ENCODE measurements at regions not wholly inside any gene's neighbourhood (a gene's known extent, or its start where the extent isn't known, plus 50 kb on each side); places are given as distances from the start of the nearest gene placed in this dataset.

DNA sequence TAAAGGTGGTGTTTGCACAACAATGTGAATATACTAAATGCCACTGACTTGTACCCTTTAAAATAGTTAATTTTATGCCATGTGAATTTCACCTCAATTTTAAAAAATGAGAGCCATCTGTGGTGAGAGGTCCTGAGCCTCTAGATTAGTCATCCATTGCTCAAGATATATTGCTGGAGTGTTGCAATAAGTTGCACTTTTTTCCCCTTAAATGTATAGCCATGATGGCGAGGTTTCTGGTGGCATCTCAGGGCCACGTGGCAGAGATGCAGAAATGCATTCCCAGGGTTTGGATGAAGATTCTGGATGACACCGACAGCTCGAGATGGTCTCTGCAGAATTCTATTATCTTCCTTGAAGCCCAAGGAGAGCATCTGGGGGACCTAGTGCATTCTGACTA lies 153.7 kb downstream of the AACS start:
- TF ChIP-seq POLR2AphosphoS5 (IDR thresholded peaks at IDR 0.05) (no peak), CTCF (IDR thresholded peaks at IDR 0.05 in 8 of 11, conservative IDR thresholded peaks at IDR 0.05 in 3 of 11) (no peak)
